Muscle layer of duodenum (tissue), 2 donors: ENCODE measurements at regions not wholly inside any gene's neighbourhood (a gene's known extent, or its start where the extent isn't known, plus 50 kb on each side); places are given as distances from the start of the nearest gene placed in this dataset.

Experiments
- H3K27ac ChIP-seq: one replicate; pipeline ENCODE4 v1.7.0; 2013; ENCODE audit warnings: mild to moderate bottlenecking, low read length
- H3K27me3 ChIP-seq: one replicate; pipeline ENCODE4 v1.7.0; 2013; ENCODE audit warnings: low read depth, mild to moderate bottlenecking, control low read depth, low read length
- H3K36me3 ChIP-seq, 2 donors: one replicate each; pipeline ENCODE4 v1.7.0; 2013; ENCODE audit warnings: low read length in 2 of 2, control low read depth in 1 of 2, mild to moderate bottlenecking in 1 of 2; ENCODE audit not compliant: insufficient read depth in 2 of 2, control insufficient read depth in 1 of 2
- H3K4me1 ChIP-seq, 2 donors: one replicate each; pipeline ENCODE4 v1.7.0; 2013; ENCODE audit warnings: low read length in 2 of 2, mild to moderate bottlenecking in 2 of 2, control low read depth in 1 of 2, moderate library complexity in 1 of 2; ENCODE audit not compliant: insufficient read depth in 2 of 2, control insufficient read depth in 1 of 2
- H3K4me3 ChIP-seq, 2 donors: one replicate each; pipeline ENCODE4 v1.7.0; 2013; ENCODE audit warnings: low read length in 2 of 2, low read depth in 1 of 2, mild to moderate bottlenecking in 1 of 2
- H3K9me3 ChIP-seq, 2 donors: one replicate each; pipeline ENCODE4 v1.7.0; 2013; ENCODE audit warnings: low read length in 2 of 2, control low read depth in 1 of 2, mild to moderate bottlenecking in 1 of 2; ENCODE audit not compliant: control insufficient read depth in 1 of 2
- donor health status: healthy.

DNA sequence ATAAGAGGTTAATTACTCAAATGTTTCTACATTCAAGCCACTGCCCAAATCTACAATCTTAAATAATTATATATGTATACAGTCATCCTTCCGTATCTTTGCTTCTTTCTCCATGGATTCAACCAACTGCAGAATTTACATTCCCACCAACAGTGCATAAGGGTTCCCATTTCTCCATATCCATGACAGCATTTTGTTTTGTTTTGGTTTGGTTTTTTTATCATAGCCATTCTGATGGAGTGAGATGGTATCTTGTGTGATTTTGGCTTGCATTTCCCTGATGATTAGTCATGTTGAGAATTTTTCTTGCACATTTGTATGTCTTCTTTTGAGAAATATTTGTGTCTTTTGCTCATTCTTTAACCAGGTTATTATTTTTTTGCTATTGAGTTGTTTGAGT, 198.5 kb downstream of the C6orf118 start:
- no peaks in the 10 kb centered on the region for H3K4me1 ChIP-seq
- peaks cover 7 to 12% of the 10 kb centered on the region in 2 donors for H3K9me3 ChIP-seq
- no peaks in the 10 kb centered on the region for H3K27me3 ChIP-seq
- H3K36me3 ChIP-seq = no peaks in the 10 kb centered on the region
- no peak overlapping the region for H3K4me3 ChIP-seq
- H3K27ac ChIP-seq = no peak overlapping the region

DNA sequence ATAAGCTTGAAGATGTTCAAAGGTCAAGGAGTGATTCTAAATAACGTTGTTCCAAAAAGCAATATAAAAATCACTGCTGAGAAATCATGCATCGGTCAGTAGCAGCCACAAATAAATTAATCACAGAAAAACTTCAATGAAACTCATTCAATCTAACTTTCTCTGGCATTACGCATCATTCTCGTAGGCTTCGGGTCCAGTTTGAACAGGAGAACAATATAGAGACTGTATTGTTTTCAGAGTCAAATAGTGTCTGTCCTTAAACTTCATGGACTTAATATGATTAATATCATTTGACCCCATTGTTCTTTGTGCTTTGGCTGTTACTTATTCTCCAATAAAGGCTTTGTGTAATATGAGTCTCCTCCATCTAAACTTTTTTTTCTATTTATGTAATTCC, 200.4 kb downstream of the C6orf118 start:
- H3K9me3 ChIP-seq = peaks cover 3 to 4% of the 10 kb centered on the region in 2 donors
- no peak overlapping the region for H3K4me3 ChIP-seq
- no peaks in the 10 kb centered on the region for H3K4me1 ChIP-seq
- no peaks in the 10 kb centered on the region for H3K36me3 ChIP-seq
- H3K27ac ChIP-seq = no peak overlapping the region
- no peaks in the 10 kb centered on the region for H3K27me3 ChIP-seq

DNA sequence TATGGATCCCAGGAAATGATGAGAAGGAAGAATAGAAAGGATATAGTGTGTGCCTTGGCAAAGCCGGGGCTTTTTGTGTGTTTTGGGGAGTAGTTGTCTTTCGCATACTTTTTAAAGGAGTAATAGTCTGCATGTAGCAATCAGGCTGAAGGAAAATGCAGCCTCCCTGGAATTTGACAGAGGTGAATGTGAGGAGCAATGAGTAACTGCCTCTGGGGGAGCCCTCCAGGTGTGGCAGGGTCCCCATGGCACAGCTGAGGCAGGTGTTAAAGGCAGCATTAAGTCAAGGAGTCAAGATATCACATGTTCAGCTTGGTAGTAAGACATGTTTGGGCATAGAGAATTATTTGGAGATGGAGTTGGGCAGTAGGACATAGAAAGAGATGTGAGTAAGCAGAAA, 203.1 kb downstream of the C6orf118 start:
- Histone ChIP-seq H3K27ac (no peak overlapping the region), H3K9me3 (no peaks in the 10 kb centered on the region), H3K36me3 (no peaks in the 10 kb centered on the region), H3K4me1 (no peaks in the 10 kb centered on the region), H3K27me3 (no peaks in the 10 kb centered on the region), H3K4me3 (no peak overlapping the region)

DNA sequence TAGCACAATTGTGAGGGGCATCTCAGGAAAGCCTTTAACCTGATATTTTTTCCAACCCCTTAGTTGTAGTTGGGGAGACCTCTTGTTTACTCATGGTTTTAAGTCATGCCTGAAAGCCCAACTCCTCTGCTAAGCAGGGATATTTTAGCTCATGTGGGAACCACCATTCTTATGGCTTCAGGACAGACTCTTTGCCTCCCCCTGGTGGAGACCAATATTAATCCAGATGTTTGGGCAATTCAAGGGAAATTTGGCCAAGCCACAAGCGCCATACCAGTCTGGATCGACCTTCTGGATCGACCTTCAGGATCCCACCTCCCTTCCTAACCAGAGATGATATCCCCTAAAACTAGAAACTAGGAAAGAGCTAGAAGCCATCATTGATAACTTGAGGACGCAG, 211.2 kb downstream of the C6orf118 start:
- Histone ChIP-seq H3K27me3 (no peaks in the 10 kb centered on the region), H3K4me1 (no peaks in the 10 kb centered on the region), H3K27ac (no peak overlapping the region), H3K36me3 (no peaks in the 10 kb centered on the region), H3K9me3 (peaks cover 12 to 27% of the 10 kb centered on the region in 2 donors), H3K4me3 (no peak overlapping the region)

DNA sequence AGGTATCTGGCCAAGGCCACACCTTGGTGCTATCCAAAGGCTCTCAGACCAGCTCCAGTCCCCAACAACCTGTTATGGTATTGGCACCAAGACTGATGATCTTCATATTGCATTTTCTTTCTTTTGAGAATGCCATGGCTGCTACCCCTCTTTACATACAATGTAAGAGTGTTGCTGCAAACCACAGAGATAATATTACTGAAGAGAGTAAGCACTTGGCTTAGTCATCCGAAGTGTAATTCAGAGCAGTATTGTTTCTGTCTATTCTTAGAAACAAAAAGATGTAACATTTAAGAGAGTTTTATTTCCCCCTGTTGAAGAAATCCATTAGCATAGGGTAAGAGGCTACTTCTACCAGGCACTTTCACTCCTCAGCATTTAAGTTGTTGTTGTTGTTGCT, 212.5 kb downstream of the C6orf118 start:
- H3K27me3 ChIP-seq = no peaks in the 10 kb centered on the region
- H3K4me3 ChIP-seq = no peak overlapping the region
- H3K9me3 ChIP-seq = peaks cover 12 to 27% of the 10 kb centered on the region in 2 donors
- H3K4me1 ChIP-seq = no peaks in the 10 kb centered on the region
- H3K36me3 ChIP-seq = no peaks in the 10 kb centered on the region
- no peak overlapping the region for H3K27ac ChIP-seq

DNA sequence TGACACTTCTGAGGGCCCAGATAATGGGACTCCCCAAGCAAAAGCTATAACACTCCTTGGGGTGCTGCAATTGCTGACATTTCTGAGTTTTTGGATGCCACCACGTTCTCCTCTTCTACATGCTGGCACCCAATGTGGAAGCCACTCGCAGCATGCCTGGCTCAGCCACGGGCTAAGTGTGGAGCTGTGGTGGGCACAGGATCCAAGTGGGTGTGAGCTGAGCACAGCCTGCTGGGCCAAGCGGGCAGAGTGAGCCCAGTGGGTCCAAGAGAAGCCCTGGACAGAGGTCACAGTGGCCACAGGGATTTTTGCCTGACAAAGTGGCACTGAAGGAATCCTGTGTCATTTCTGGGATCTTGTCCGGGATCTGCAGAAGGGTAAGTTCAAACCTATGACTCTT, 213.2 kb downstream of the C6orf118 start:
- Histone ChIP-seq H3K9me3 (peaks cover 12 to 27% of the 10 kb centered on the region in 2 donors), H3K36me3 (no peaks in the 10 kb centered on the region), H3K27ac (no peak overlapping the region), H3K4me3 (peak overlapping the region in 1 of 2 donors; percentile 7), H3K4me1 (no peaks in the 10 kb centered on the region), H3K27me3 (no peaks in the 10 kb centered on the region)

DNA sequence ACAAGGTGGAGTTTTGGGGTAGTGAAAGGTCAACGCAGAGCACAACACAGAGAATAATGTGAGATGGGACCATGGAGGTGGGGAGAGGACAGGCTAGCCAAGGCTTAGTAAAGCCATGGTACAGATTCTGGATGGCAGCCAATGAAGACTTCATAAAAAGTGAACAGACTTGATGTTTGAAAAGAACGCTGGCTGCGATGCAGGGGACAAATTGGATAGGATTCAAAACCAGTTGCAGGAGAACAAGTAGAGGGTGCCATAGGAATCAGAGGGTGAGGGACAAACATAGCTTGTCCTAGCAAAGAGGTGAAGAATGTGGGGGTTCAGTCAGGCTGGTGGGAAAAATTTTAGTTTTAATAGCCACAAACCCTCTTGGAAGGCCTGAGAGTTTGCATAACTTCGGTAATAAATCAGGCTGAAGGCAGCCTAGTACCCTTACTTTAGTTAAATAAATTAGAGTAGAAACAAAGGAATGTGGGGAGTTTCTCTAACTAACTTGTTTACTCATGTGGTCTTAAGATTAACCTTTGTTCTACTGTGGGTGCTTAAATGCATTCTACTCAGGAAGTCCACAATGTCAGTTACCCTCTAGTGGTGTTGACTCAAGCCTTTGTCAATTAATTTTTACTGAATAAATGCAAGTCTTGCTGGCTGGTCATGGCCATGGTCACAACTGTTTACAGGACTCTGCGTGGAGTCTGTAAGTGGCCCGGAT, 216.4 kb downstream of the C6orf118 start:
- H3K4me3 ChIP-seq = no peak overlapping the region
- no peaks in the 10 kb centered on the region for H3K27me3 ChIP-seq
- no peak overlapping the region for H3K27ac ChIP-seq
- no peaks in the 10 kb centered on the region for H3K36me3 ChIP-seq
- H3K4me1 ChIP-seq = no peaks in the 10 kb centered on the region
- H3K9me3 ChIP-seq = peaks cover 0 to 9% of the 10 kb centered on the region in 2 donors

DNA sequence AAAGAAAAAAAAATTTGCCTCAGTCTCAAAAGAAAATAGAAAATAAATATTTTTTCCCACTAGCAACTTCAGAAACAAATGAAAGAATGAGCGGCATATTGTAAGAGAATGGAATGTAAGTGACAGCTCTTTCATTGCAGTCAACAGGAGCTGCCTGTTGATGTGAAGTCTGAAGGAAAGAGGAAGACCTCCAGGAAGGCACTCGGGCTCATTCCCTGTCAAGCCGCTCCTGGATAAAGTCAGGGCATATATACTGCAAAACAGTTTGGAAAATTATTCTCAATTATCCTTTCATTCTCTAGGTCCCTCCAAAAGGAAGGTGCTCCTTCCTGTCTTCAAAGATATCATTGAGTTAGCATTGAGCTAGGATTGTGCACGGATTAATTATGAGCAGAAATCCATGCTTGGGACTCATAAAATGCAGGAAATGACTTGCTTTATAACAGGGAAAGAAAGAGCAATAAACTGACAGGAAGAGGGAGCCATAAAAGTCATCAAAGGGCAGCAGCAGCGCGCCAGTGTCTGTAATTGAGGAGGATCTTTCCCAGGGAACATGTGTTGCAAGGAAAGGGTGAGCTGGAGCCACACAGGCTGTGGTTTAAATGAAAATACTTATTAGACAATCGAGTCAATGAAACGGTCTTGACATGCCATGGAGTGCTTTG, 218.2 kb downstream of the C6orf118 start:
- H3K36me3 ChIP-seq = no peaks in the 10 kb centered on the region
- no peaks in the 10 kb centered on the region for H3K27me3 ChIP-seq
- H3K27ac ChIP-seq = no peak overlapping the region
- H3K4me1 ChIP-seq = no peaks in the 10 kb centered on the region
- peaks cover 0 to 5% of the 10 kb centered on the region in 2 donors for H3K9me3 ChIP-seq
- no peak overlapping the region for H3K4me3 ChIP-seq

DNA sequence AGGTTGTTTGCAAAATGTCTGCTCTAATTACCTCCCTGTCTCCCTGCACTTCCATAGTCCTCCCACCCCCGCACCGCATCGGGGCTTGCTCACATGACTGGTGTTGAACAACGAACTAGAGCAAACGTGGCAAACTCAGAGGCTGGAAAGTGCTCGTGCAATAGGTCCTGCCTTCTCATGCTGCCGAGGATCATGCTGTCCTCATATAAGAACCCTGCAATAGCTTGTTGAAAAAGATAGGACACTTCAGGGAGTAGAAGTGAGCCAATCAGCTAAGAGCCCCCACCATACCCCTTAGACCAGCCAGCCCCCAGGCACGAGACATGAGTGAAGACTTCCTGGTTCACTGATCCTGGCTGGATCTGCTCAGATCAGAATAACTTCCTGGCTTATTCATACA, 219.2 kb downstream of the C6orf118 start:
- Histone ChIP-seq H3K9me3 (no peaks in the 10 kb centered on the region), H3K27ac (no peak overlapping the region), H3K4me3 (no peak overlapping the region), H3K27me3 (no peaks in the 10 kb centered on the region), H3K4me1 (no peaks in the 10 kb centered on the region), H3K36me3 (no peaks in the 10 kb centered on the region)

DNA sequence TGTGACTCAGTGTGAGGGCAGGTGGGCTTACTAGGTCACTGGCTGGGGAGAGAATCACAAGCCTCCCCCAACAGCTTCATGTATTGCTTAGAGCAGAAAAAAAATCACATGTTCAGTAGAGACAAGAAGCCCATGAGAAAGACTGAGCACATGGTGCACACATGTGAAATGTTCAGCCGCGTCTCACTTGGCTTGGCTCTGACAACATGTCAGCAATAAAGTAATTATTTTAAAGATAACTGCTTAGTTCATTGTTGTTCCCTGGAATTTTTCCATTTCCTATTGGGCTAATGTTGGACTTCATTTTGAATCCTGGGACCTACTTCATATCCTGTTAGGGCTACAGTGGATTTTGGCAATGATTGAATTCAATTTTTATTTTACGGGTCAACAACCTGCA, 222.6 kb downstream of the C6orf118 start:
- Histone ChIP-seq H3K27ac (no peak overlapping the region), H3K36me3 (no peaks in the 10 kb centered on the region), H3K27me3 (no peaks in the 10 kb centered on the region), H3K4me1 (no peaks in the 10 kb centered on the region), H3K4me3 (no peak overlapping the region), H3K9me3 (no peaks in the 10 kb centered on the region)

DNA sequence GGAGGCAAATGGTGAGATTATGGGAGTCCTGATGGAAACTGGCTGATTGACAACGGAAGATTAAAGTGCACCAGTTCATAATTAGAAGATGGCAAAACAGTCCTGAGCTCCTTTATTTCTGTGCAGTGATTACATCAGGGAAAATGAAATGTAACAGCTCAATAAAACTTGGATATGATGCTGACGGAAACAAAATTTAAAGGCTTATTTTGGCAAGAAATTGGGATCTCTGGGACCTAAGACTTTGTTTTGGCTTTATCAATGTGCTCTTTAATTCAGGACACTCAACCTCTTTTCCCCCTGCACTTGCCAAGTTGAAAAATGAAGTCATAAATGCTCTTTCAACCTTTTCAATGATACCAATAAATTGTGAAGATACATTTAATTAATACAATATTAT, 226.8 kb downstream of the C6orf118 start:
- Histone ChIP-seq H3K36me3 (no peaks in the 10 kb centered on the region), H3K27ac (no peak overlapping the region), H3K4me1 (no peaks in the 10 kb centered on the region), H3K9me3 (no peaks in the 10 kb centered on the region), H3K4me3 (no peak overlapping the region), H3K27me3 (no peaks in the 10 kb centered on the region)
